Gastrocnemius medialis (tissue), 4 donors: ENCODE measurements at regions not wholly inside any gene's neighbourhood (a gene's known extent, or its start where the extent isn't known, plus 50 kb on each side); places are given as distances from the start of the nearest gene placed in this dataset.
A peak's percentile ranks its signal among the peaks of the same experiment; 100 is the strongest.

Experiments used
- ATAC-seq, 2 donors: fragments of 150-250 bp; one replicate each; pipeline ENCODE4 v1.9.1; 2016
- DNase-seq, 2 donors: peaks; one replicate each; pipeline ENCODE4 v3.0.0-alpha.2; 2019
- H3K27ac ChIP-seq, 4 donors: fragments of 200-600 bp; sonication (generic); 1 replicate in 1 of 4; 2 replicates in 3 of 4; pipeline ENCODE4 v1.5.1; 2016 to 2018; ENCODE audit warnings: mild to moderate bottlenecking in 2 of 4, moderate library complexity in 1 of 4
- H3K27me3 ChIP-seq, 3 donors: fragments of 200-600 bp; sonication (generic) in 2 of 3; 1 replicate in 1 of 3; 2 replicates in 2 of 3; pipeline versions ENCODE4 v1.5.1 to v1.6.0; 2016 to 2019; ENCODE audit warnings: mild to moderate bottlenecking in 1 of 3, moderate library complexity in 1 of 3
- H3K36me3 ChIP-seq, 2 donors: fragments of 200-600 bp; sonication (generic) in 1 of 2; one replicate each; pipeline ENCODE4 v1.5.1; 2017 to 2018
- H3K4me1 ChIP-seq, 2 donors: fragments of 200-600 bp; sonication (generic) in 1 of 2; one replicate each; pipeline ENCODE4 v1.5.1; 2016 to 2017; ENCODE audit warnings: mild to moderate bottlenecking in 2 of 2
- H3K4me3 ChIP-seq, 4 donors: fragments of 200-600 bp; sonication (generic) in 3 of 4; 1 replicate in 1 of 4; 2 replicates in 3 of 4; pipeline ENCODE4 v1.5.1; 2016 to 2019; ENCODE audit warnings: mild to moderate bottlenecking in 2 of 4
- H3K9me3 ChIP-seq, 3 donors: fragments of 200-600 bp; sonication (generic) in 2 of 3; 1 replicate in 1 of 3; 2 replicates in 2 of 3; pipeline ENCODE4 v1.5.1; 2016 to 2019
- POLR2A ChIP-seq, 2 donors: fragments of 450-650 bp; IDR thresholded peaks; one replicate each; pipeline ENCODE4 v1.6.1; 2017; ENCODE audit warnings: antibody characterized with exemption in 2 of 2, mild to moderate bottlenecking in 2 of 2, moderate library complexity in 2 of 2
- in situ Hi-C, 4 donors: fragments of 200-750 bp; cut with MboI; loops; one replicate each; pipeline versions ENCODE4 v1.15.0 to v1.8.0; 2017; ENCODE audit warnings: low sequenced_read_pairs in 4 of 4
- intact Hi-C: fragments of 100-400 bp; cut with DNase I; formaldehyde crosslinking; loops from one replicate; pipeline ENCODE4 v1.15.1; 2023; ENCODE audit warnings: low total_unique reads
- TF ChIP-seq, protein P1 (sequence below), 5 experiments: fragments of 450-650 bp in 3 of 5; fragments of 200-600 bp in 2 of 5; sonication (generic) in 2 of 5; IDR thresholded peaks in 4 of 5; conservative IDR thresholded peaks in 1 of 5; 1 replicate in 4 of 5; 2 replicates in 1 of 5; pipeline ENCODE4 v1.5.1; 2016 to 2019; ENCODE audit warnings: antibody characterized with exemption in 5 of 5, mild to moderate bottlenecking in 3 of 5, moderate library complexity in 3 of 5

GRCh38 chr2:61750624-61751023, 103.2 kb downstream of the FAM161A start:
- ATAC-seq: no peak
- Histone ChIP-seq H3K36me3 (no peaks in the 10 kb centered on the region), H3K4me3 (no peak overlapping the region), H3K27me3 (no peaks in the 10 kb centered on the region), H3K4me1 (peaks cover 0 to 7% of the 10 kb centered on the region in 2 donors), H3K9me3 (no peaks in the 10 kb centered on the region), H3K27ac (peak overlapping the region in 1 of 4 donors; percentile 17)
- in situ Hi-C loops: loop anchor here in 3 of 4 donors (25.0 kb wide), 2 partner anchors 88 to 213 kb away; partner anchors contain the start of gene XPO1 (in 2 of the 3)
- intact Hi-C loops: no loop called here
- TF ChIP-seq POLR2A (IDR thresholded peaks at IDR 0.05): no peak
- TF ChIP-seq, protein P1, sequence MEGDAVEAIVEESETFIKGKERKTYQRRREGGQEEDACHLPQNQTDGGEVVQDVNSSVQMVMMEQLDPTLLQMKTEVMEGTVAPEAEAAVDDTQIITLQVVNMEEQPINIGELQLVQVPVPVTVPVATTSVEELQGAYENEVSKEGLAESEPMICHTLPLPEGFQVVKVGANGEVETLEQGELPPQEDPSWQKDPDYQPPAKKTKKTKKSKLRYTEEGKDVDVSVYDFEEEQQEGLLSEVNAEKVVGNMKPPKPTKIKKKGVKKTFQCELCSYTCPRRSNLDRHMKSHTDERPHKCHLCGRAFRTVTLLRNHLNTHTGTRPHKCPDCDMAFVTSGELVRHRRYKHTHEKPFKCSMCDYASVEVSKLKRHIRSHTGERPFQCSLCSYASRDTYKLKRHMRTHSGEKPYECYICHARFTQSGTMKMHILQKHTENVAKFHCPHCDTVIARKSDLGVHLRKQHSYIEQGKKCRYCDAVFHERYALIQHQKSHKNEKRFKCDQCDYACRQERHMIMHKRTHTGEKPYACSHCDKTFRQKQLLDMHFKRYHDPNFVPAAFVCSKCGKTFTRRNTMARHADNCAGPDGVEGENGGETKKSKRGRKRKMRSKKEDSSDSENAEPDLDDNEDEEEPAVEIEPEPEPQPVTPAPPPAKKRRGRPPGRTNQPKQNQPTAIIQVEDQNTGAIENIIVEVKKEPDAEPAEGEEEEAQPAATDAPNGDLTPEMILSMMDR (IDR thresholded peaks at IDR 0.05 in 4 of 5, conservative IDR thresholded peaks at IDR 0.05 in 1 of 5): no peak
- DNase-seq: no peak

- in situ Hi-C loops: no loop called here
- H3K36me3 ChIP-seq: no peaks in the 10 kb centered on the region
- DNase-seq (no peak), ATAC-seq (peak; percentile 62 to 82)
- peaks cover 0 to 4% of the 10 kb centered on the region in 2 donors for H3K4me1 ChIP-seq
- H3K27ac ChIP-seq: peak overlapping the region; percentile 3 to 51 (median 33)
- no peaks in the 10 kb centered on the region for H3K27me3 ChIP-seq
- H3K9me3 ChIP-seq: no peaks in the 10 kb centered on the region
- no peak overlapping the region for H3K4me3 ChIP-seq
- intact Hi-C loops: no loop called here
- TF ChIP-seq POLR2A (IDR thresholded peaks at IDR 0.05): no peak
- TF ChIP-seq, protein P1 (IDR thresholded peaks at IDR 0.05 in 4 of 5, conservative IDR thresholded peaks at IDR 0.05 in 1 of 5): no peak
Observed at GRCh38 chr2:61742955-61743354, 110.9 kb downstream of the FAM161A start.

DNA sequence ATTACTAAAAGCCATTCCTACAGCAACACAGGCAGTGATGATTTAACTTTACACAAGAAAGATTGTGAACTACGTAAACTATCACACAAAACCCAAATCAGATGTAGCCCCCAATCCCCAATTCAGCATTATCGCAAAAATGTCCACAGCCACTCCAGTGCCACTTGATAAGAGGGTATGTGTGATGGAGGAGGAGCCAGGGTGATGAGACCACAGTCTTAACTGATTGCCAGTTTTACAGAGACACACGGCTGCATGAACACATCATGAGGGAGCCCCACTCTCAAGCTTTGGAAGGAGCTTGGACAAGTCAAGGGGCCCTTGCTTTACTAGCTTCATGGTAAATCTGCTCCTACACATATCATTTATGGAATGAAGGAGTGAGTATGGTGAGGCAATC, 116.0 kb downstream of the FAM161A start:
- Histone ChIP-seq H3K27me3 (no peaks in the 10 kb centered on the region), H3K4me1 (no peaks in the 10 kb centered on the region), H3K4me3 (no peak overlapping the region), H3K27ac (no peak overlapping the region), H3K36me3 (no peaks in the 10 kb centered on the region), H3K9me3 (no peaks in the 10 kb centered on the region)
- no peak for ATAC-seq
- in situ Hi-C loops: no loop called here
- DNase-seq: no peak
- intact Hi-C loops: no loop called here
- TF ChIP-seq POLR2A (IDR thresholded peaks at IDR 0.05): no peak
- TF ChIP-seq, protein P1 (IDR thresholded peaks at IDR 0.05 in 4 of 5, conservative IDR thresholded peaks at IDR 0.05 in 1 of 5): no peak

DNA sequence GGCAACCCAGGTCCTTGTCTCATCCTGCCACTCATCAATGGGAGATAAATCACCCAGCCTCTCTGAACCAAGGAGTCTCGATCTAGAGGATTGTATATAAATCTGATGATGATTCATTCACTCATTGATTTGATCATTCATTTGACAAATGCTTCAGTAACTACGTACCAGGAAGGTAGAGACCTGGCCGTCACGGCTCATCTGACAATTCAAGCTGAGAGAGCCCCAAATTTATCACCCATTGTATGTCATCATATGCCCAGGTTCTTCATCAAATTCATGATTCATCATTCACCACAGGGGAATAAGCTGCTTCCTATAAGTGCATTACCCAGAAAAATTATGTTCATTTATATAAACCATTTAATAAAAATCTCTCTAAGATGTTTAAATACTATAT, 116.9 kb downstream of the FAM161A start:
- no peak for TF ChIP-seq POLR2A (IDR thresholded peaks at IDR 0.05)
- TF ChIP-seq, protein P1 (IDR thresholded peaks at IDR 0.05 in 4 of 5, conservative IDR thresholded peaks at IDR 0.05 in 1 of 5): no peak
- intact Hi-C loops: no loop called here

DNA sequence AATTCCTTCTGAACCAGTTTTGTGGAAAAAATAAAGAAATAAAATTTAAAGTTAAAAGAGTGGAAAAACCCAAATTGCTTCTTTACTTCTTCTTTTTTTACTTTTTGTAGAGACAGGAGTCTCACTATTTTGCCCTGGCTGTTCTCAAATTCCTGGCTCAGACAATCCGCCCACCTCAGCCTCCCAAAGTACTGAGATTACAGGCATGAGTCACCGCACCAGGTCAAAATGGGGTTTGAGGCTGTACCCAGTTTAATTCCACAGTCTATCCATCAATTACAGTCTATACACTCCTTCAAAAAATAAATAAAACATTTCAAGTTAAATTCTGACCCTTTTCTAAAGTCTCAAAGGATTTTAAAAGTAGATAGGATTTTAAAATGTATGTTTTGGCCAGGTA, 120.3 kb downstream of the FAM161A start:
- Histone ChIP-seq H3K4me1 (no peaks in the 10 kb centered on the region), H3K27me3 (no peaks in the 10 kb centered on the region), H3K27ac (no peak overlapping the region), H3K4me3 (no peak overlapping the region), H3K9me3 (no peaks in the 10 kb centered on the region), H3K36me3 (no peaks in the 10 kb centered on the region)
- intact Hi-C loops: no loop called here
- no peak for TF ChIP-seq POLR2A (IDR thresholded peaks at IDR 0.05)
- TF ChIP-seq, protein P1 (IDR thresholded peaks at IDR 0.05 in 4 of 5, conservative IDR thresholded peaks at IDR 0.05 in 1 of 5): no peak
- in situ Hi-C loops: no loop called here
- ATAC-seq: no peak
- no peak for DNase-seq

More for the DNA sequence above, 116.9 kb downstream of the FAM161A start:
- in situ Hi-C loops: no loop called here
- Histone ChIP-seq H3K27ac (no peak overlapping the region), H3K9me3 (no peaks in the 10 kb centered on the region), H3K27me3 (no peaks in the 10 kb centered on the region), H3K4me1 (no peaks in the 10 kb centered on the region), H3K36me3 (no peaks in the 10 kb centered on the region), H3K4me3 (no peak overlapping the region)
- no peak for DNase-seq
- ATAC-seq: no peak
